ENCODE measurements at regions not wholly inside any gene's neighbourhood (a gene's known extent, or its start where the extent isn't known, plus 50 kb on each side); places are given as distances from the start of the nearest gene placed in this dataset.
A peak's percentile ranks its signal among the peaks of the same experiment; 100 is the strongest.
"Not testable (repeated sequence)": the region's sequence is repeated elsewhere in the genome, so short reads cannot be mapped to it uniquely, and the experiment has no call there.

GRCh38 chr1:3992746-3993145 is 92.7 kb upstream of the C1orf174 start:
- TF ChIP-seq CTCF (IDR thresholded peaks at IDR 0.05; ENCODE audit: insufficient read depth, low read length, severe bottlenecking), result no peak
- Histone ChIP-seq H3K4me3 (ENCODE audit: low read depth, low read length) (no peak overlapping the region), H3K36me3 (ENCODE audit: control insufficient read depth, insufficient read depth, low read length) (no peaks in the 10 kb centered on the region), H3K27me3 (ENCODE audit: control insufficient read depth, insufficient read depth, low read length) (no peaks in the 10 kb centered on the region)
- DNase-seq (ENCODE audit: low read depth) (no peak), FAIRE-seq (no peak)

- TF ChIP-seq CTCF (IDR thresholded peaks at IDR 0.05; ENCODE audit: insufficient read depth, low read length, severe bottlenecking), result no peak
- FAIRE-seq (no peak), DNase-seq (ENCODE audit: low read depth) (no peak)
- Histone ChIP-seq H3K4me3 (ENCODE audit: low read depth, low read length) (no peak overlapping the region), H3K27me3 (ENCODE audit: control insufficient read depth, insufficient read depth, low read length) (no peaks in the 10 kb centered on the region), H3K36me3 (ENCODE audit: control insufficient read depth, insufficient read depth, low read length) (no peaks in the 10 kb centered on the region)
Measured at GRCh38 chr1:3993619-3994375, 93.7 kb upstream of the C1orf174 start.

GRCh38 chr1:3995141-3995780 is 95.2 kb upstream of the C1orf174 start:
- H3K27me3 ChIP-seq (ENCODE audit: control insufficient read depth, insufficient read depth, low read length), result no peaks in the 10 kb centered on the region
- H3K36me3 ChIP-seq (ENCODE audit: control insufficient read depth, insufficient read depth, low read length), result no peaks in the 10 kb centered on the region
- H3K4me3 ChIP-seq (ENCODE audit: low read depth, low read length), result no peak overlapping the region
- FAIRE-seq, result no peak
- TF ChIP-seq CTCF (IDR thresholded peaks at IDR 0.05; ENCODE audit: insufficient read depth, low read length, severe bottlenecking), result no peak
- DNase-seq (ENCODE audit: low read depth), result no peak

- no peaks in the 10 kb centered on the region for H3K27me3 ChIP-seq (ENCODE audit: control insufficient read depth, insufficient read depth, low read length)
- FAIRE-seq (peak; percentile 73), DNase-seq (ENCODE audit: low read depth) (no peak)
- TF ChIP-seq CTCF (IDR thresholded peaks at IDR 0.05; ENCODE audit: insufficient read depth, low read length, severe bottlenecking), result no peak
- no peaks in the 10 kb centered on the region for H3K36me3 ChIP-seq (ENCODE audit: control insufficient read depth, insufficient read depth, low read length)
- no peak overlapping the region for H3K4me3 ChIP-seq (ENCODE audit: low read depth, low read length)
Measured at GRCh38 chr1:3996846-3997705, 97.0 kb upstream of the C1orf174 start.

- Histone ChIP-seq H3K36me3 (ENCODE audit: control insufficient read depth, insufficient read depth, low read length) (no peaks in the 10 kb centered on the region), H3K4me3 (ENCODE audit: low read depth, low read length) (no peak overlapping the region), H3K27me3 (ENCODE audit: control insufficient read depth, insufficient read depth, low read length) (no peaks in the 10 kb centered on the region)
- TF ChIP-seq CTCF (IDR thresholded peaks at IDR 0.05; ENCODE audit: insufficient read depth, low read length, severe bottlenecking), result no peak
- FAIRE-seq, result no peak
- DNase-seq (ENCODE audit: low read depth), result peak; percentile 38
Measured at GRCh38 chr1:3998086-3998485, 98.0 kb upstream of the C1orf174 start.

- not testable (repeated sequence) for H3K36me3 ChIP-seq (ENCODE audit: control insufficient read depth, insufficient read depth, low read length); H3K27me3 ChIP-seq (ENCODE audit: control insufficient read depth, insufficient read depth, low read length); DNase-seq (ENCODE audit: low read depth); FAIRE-seq; H3K4me3 ChIP-seq (ENCODE audit: low read depth, low read length)
Measured at GRCh38 chr1:3999514-3999913, 99.4 kb upstream of the C1orf174 start.
